ENCODE measurements at regions not wholly inside any gene's neighbourhood (a gene's known extent, or its start where the extent isn't known, plus 50 kb on each side); places are given as distances from the start of the nearest gene placed in this dataset.

DNA sequence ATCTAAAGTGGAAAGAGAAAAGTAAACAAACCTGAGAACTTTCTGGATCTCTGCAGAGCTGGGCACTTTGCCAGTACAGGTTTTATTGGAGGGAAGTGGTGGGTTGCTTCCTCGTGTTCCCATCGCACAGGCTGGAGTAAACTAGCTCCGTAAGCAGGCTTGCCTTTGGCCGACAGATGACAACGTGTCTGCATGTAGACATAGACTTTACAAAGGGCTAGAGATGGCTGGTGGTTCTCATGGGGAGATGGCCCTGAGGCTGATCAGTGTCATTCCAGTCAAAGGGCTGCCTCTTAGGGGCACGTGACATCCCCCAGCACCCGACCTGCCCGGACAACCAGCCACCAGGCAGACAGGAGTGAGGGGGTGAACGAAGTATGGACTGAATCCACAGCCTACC, 98.8 kb downstream of the YTHDF1 start:
- in situ Hi-C loops (cut with HindIII; ENCODE audit: low pct_unique_long_range_greater_than_20kb, low sequenced_read_pairs) (no loop called here), intact Hi-C loops (cut with micrococcal nuclease; ENCODE audit: unreplicated experiment) (no loop called here)
- H3K27ac ChIP-seq (ENCODE audit: low read length) = no peak overlapping the region
- POLR2A ChIA-PET = no interaction called here
- H3K4me3 ChIP-seq (ENCODE audit: low read depth in 2 of 2, low read length in 2 of 2) = no peak overlapping the region
- CTCF ChIA-PET = no interaction called here
- H3K27me3 ChIP-seq (ENCODE audit: control insufficient read depth, insufficient read depth, low read length) = no peaks in the 10 kb centered on the region; the same call in 1 of the 2 replicates
- ATAC-seq (no peak), DNase-seq (ENCODE audit: low read depth, low spot score) (no peak)
- H3K36me3 ChIP-seq (ENCODE audit: control insufficient read depth, insufficient read depth, low read length) = no peaks in the 10 kb centered on the region
- H3K9me3 ChIP-seq (ENCODE audit: control insufficient read depth, insufficient read depth, low read depth, low read length) = no peaks in the 10 kb centered on the region
- TF ChIP-seq CTCF (IDR thresholded peaks at IDR 0.05) (no peak), POLR2AphosphoS5 (IDR thresholded peaks at IDR 0.05; ENCODE audit: low read depth, low read length) (no peak), SIN3A (IDR thresholded peaks at IDR 0.05; ENCODE audit: borderline replicate concordance, insufficient read depth, low read depth, low read length) (no peak), TCF7L2 (IDR thresholded peaks at IDR 0.05; ENCODE audit: low read depth, low read length) (no peak)
- TF ChIP-seq, protein P1, sequence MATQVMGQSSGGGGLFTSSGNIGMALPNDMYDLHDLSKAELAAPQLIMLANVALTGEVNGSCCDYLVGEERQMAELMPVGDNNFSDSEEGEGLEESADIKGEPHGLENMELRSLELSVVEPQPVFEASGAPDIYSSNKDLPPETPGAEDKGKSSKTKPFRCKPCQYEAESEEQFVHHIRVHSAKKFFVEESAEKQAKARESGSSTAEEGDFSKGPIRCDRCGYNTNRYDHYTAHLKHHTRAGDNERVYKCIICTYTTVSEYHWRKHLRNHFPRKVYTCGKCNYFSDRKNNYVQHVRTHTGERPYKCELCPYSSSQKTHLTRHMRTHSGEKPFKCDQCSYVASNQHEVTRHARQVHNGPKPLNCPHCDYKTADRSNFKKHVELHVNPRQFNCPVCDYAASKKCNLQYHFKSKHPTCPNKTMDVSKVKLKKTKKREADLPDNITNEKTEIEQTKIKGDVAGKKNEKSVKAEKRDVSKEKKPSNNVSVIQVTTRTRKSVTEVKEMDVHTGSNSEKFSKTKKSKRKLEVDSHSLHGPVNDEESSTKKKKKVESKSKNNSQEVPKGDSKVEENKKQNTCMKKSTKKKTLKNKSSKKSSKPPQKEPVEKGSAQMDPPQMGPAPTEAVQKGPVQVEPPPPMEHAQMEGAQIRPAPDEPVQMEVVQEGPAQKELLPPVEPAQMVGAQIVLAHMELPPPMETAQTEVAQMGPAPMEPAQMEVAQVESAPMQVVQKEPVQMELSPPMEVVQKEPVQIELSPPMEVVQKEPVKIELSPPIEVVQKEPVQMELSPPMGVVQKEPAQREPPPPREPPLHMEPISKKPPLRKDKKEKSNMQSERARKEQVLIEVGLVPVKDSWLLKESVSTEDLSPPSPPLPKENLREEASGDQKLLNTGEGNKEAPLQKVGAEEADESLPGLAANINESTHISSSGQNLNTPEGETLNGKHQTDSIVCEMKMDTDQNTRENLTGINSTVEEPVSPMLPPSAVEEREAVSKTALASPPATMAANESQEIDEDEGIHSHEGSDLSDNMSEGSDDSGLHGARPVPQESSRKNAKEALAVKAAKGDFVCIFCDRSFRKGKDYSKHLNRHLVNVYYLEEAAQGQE (IDR thresholded peaks at IDR 0.05; ENCODE audit: insufficient read depth in 1 of 2, low read depth in 2 of 2, low read length in 1 of 2) = no peak
- BruUV-seq (replicated peaks) = no TSS peak
- H3K4me1 ChIP-seq (ENCODE audit: control insufficient read depth, insufficient read depth, low read length) = no peaks in the 10 kb centered on the region

DNA sequence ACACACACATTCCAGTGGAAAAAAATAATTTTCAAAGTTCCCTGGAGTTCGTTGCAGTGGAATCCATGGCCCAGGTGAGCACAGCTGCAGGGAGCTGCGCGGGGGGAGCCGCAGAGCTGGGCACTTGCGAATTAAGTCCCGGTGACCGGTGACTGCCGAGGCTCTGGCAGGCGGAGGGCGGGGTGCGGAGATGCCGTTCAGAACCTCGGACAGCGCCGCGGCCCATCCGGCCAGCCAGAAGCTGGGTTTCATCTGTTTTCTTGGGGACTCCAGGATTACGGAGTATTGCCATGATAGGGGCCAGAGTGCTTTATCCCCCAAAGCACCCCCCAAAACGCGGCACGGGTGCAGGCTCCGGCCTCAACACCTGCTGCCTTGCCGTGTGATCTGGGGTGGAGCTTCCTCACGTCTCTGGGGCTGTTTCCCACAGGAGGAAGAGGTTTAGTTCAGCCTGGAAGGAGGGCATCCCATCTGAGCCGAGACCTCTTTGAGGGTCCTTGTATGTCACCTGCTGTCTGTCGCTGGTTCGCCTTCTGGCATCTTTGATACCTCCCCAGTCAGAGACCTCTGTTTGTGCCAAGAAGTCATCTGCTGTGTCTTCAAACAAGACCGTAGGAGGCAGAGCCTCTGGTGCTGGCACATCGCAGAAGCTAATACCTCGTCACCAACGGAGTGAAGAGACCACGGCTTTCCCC, 99.4 kb downstream of the YTHDF1 start:
- Histone ChIP-seq H3K4me3 (ENCODE audit: low read depth in 2 of 2, low read length in 2 of 2) (no peak overlapping the region), H3K9me3 (ENCODE audit: control insufficient read depth, insufficient read depth, low read depth, low read length) (no peaks in the 10 kb centered on the region), H3K36me3 (ENCODE audit: control insufficient read depth, insufficient read depth, low read length) (no peaks in the 10 kb centered on the region), H3K27me3 (ENCODE audit: control insufficient read depth, insufficient read depth, low read length) (no peaks in the 10 kb centered on the region; the same call in 1 of the 2 replicates), H3K27ac (ENCODE audit: low read length) (no peak overlapping the region), H3K4me1 (ENCODE audit: control insufficient read depth, insufficient read depth, low read length) (no peaks in the 10 kb centered on the region)
- intact Hi-C loops (cut with micrococcal nuclease; ENCODE audit: unreplicated experiment) = no loop called here
- TF ChIP-seq, protein P1 (IDR thresholded peaks at IDR 0.05; ENCODE audit: insufficient read depth in 1 of 2, low read depth in 2 of 2, low read length in 1 of 2) = peak; percentile 95 to 97
- TF ChIP-seq TCF7L2 (IDR thresholded peaks at IDR 0.05; ENCODE audit: low read depth, low read length) = no peak
- no peak for TF ChIP-seq SIN3A (IDR thresholded peaks at IDR 0.05; ENCODE audit: borderline replicate concordance, insufficient read depth, low read depth, low read length)
- no peak for TF ChIP-seq CTCF (IDR thresholded peaks at IDR 0.05)
- no TSS peak for BruUV-seq (replicated peaks)
- ChIA-PET POLR2A (no interaction called here), CTCF (no interaction called here)
- DNase-seq (ENCODE audit: low read depth, low spot score) = no peak
- ATAC-seq = no peak
- in situ Hi-C loops (cut with HindIII; ENCODE audit: low pct_unique_long_range_greater_than_20kb, low sequenced_read_pairs) = no loop called here
